ENCODE measurements at regions not wholly inside any gene's neighbourhood (a gene's known extent, or its start where the extent isn't known, plus 50 kb on each side); places are given as distances from the start of the nearest gene placed in this dataset.

DNA sequence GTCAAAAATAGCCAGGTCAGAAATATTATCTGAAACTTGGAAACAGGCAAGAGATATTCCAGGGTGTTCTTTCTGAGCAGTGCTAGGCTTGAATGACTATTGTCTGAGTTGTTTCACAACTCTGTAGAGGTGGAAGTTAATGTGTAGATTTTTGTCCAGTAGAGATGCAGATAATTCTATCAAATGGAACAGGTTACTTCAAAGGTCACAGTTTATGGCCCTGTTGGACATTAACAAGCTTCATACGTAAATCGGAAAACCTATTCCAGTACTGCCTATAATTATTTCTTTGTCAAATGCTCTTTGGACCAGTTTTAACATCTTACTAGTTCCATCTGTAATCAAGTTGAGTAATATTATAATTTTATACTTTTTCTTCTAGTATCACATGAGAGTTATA, 1639.4 kb upstream of the TENM3 start:
- Histone ChIP-seq H3K27me3 (ENCODE audit: control insufficient read depth, insufficient read depth, low read length) (no peaks in the 10 kb centered on the region), H3K36me3 (replicated peaks; ENCODE audit: control insufficient read depth, insufficient read depth, low read length) (no peaks in the 10 kb centered on the region), H3K4me3 (ENCODE audit: insufficient read depth, low read depth, low read length) (no peak overlapping the region)
- DNase-seq = no peak

DNA sequence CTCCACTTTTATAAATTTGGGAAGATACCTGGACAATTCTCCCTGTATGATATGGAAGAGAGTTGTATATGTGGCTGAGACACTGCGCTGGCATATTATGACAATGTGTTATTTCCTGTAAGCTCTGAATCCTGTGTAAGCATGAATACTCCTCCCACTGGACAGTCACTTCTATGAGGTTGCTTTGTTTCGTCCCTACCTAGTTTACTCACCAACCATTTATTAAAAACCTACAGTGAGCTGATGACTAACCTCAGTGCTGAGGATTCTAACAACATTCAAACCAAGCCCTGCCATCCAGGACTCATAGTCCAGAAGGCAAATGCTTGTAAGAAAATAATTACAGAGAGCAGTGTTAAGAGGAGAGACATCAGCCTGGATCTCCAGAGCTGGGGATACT, 1632.9 kb upstream of the TENM3 start:
- Histone ChIP-seq H3K36me3 (replicated peaks; ENCODE audit: control insufficient read depth, insufficient read depth, low read length) (no peaks in the 10 kb centered on the region), H3K4me3 (ENCODE audit: insufficient read depth, low read depth, low read length) (no peak overlapping the region), H3K27me3 (ENCODE audit: control insufficient read depth, insufficient read depth, low read length) (no peaks in the 10 kb centered on the region)
- no peak for DNase-seq

DNA sequence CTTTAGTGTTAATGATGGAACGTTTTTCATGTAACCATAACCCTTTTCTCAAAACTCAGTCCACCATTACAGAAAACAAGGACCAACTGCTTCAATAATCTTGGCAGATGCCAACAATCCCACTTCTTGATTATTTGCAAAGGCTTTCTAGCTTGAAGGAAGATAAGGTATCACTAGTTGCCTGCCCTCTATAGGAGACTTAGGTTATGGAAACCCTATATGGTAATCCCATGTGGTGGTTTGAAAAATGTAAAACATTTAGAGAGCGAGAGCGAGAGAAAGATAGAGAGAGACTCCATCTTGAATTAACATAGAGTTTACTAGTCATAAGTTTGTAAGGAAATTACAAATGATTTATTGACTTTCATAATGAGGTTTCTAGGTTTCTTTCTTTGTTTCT, 1627.5 kb upstream of the TENM3 start:
- no peak for DNase-seq
- Histone ChIP-seq H3K4me3 (ENCODE audit: insufficient read depth, low read depth, low read length) (no peak overlapping the region), H3K36me3 (replicated peaks; ENCODE audit: control insufficient read depth, insufficient read depth, low read length) (no peaks in the 10 kb centered on the region), H3K27me3 (ENCODE audit: control insufficient read depth, insufficient read depth, low read length) (no peaks in the 10 kb centered on the region)

DNA sequence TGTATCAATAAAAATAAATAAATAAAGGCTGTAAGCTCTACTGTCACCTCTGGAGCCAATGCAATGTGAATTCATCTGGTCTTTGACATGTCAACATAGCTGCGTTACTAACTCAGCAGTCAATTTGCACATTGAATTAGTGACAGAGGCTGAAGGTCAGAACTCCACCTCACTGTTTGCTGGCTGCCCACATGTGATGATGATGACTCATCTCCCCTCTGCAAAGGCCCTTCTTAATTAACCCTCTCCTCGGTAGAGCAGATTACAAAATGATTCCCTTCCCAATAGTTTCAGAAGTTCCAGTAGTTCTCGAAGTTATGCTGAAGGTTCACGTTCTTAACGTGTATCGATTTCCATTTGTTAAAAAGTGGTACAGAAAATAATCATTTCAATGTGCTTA, 1626.0 kb upstream of the TENM3 start:
- Histone ChIP-seq H3K27me3 (ENCODE audit: control insufficient read depth, insufficient read depth, low read length) (no peaks in the 10 kb centered on the region), H3K4me3 (ENCODE audit: insufficient read depth, low read depth, low read length) (no peak overlapping the region), H3K36me3 (replicated peaks; ENCODE audit: control insufficient read depth, insufficient read depth, low read length) (no peaks in the 10 kb centered on the region)
- DNase-seq = peak; percentile 35

DNA sequence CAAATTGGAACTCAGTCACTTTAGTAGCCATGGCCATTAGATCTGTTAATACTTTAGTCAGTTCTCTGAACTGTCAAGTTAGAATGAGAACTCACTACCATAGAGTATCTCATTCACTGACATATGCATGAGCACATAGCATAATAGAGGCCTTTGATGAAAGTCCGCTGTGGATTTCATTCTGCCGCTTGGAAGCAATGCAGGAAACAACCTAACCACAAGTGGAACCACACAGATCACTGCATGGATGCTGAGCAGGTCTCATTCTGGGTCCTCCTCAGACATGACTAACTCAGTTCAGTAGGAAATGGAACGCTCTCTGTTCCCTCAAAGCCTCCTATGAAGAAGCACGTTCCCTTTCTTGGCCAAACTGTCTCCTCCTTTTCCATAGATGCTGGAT, 1624.8 kb upstream of the TENM3 start:
- no peak for DNase-seq
- no peak overlapping the region for H3K4me3 ChIP-seq (ENCODE audit: insufficient read depth, low read depth, low read length)
- no peaks in the 10 kb centered on the region for H3K27me3 ChIP-seq (ENCODE audit: control insufficient read depth, insufficient read depth, low read length)
- H3K36me3 ChIP-seq (replicated peaks; ENCODE audit: control insufficient read depth, insufficient read depth, low read length) = no peaks in the 10 kb centered on the region

DNA sequence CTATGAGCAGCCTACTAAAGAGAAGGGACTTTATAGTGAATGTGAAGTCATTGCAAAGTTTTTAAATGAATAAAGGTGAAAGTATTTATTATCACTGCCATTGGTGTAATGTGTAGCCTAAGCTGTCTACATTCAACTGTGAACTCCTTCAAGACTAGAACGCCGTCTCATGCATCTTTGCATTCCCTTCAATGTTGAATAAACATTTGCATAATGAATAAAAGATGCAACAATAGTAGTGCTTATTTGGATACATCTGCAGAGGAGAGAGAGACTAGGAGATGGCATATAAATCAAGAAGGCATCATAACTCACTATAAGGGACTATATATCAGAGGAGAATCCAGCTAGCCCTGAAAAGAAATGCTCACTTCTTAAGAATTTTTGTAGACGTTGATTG, 1623.8 kb upstream of the TENM3 start:
- Histone ChIP-seq H3K27me3 (ENCODE audit: control insufficient read depth, insufficient read depth, low read length) (no peaks in the 10 kb centered on the region), H3K4me3 (ENCODE audit: insufficient read depth, low read depth, low read length) (no peak overlapping the region), H3K36me3 (replicated peaks; ENCODE audit: control insufficient read depth, insufficient read depth, low read length) (no peaks in the 10 kb centered on the region)
- DNase-seq = no peak

DNA sequence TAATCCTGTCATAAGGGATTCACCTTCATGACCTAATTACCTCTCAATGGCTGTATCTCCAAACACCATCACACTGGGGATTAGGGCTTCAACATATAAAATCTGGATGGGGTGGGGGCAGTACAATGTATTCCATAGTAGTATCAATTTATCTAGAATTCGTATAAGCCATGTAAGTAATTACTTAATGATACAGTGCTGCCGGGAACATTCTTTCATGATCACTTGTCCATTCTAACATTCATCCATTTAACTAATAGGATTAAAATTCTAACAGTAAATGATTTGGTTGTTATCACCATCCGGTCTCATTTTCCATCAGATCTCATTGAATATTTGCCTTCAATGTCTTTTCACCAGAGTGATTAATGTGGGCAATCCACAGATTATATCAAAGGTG, 1620.9 kb upstream of the TENM3 start:
- no peaks in the 10 kb centered on the region for H3K36me3 ChIP-seq (replicated peaks; ENCODE audit: control insufficient read depth, insufficient read depth, low read length)
- no peak overlapping the region for H3K4me3 ChIP-seq (ENCODE audit: insufficient read depth, low read depth, low read length)
- no peaks in the 10 kb centered on the region for H3K27me3 ChIP-seq (ENCODE audit: control insufficient read depth, insufficient read depth, low read length)
- no peak for DNase-seq

DNA sequence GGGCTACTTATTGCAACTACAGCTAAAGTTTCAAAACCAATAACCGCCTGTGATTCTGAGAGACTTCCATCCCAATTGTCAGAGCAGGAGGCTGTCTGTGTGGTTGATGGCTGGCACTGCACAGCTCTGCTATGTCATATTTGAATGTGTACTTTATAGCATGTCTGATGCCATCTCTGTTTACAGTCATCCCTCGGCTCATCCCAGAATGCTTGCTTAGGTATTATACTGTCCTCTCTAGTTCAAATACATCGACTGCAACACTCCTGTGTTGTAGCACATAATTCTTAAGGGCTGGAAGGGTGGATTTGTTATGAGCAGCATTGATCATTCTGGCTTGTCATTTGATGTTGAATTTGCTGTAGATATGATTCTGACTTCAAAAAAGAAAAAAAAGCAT, 1617.5 kb upstream of the TENM3 start:
- no peak for DNase-seq
- Histone ChIP-seq H3K36me3 (replicated peaks; ENCODE audit: control insufficient read depth, insufficient read depth, low read length) (no peaks in the 10 kb centered on the region), H3K4me3 (ENCODE audit: insufficient read depth, low read depth, low read length) (no peak overlapping the region), H3K27me3 (ENCODE audit: control insufficient read depth, insufficient read depth, low read length) (no peaks in the 10 kb centered on the region)

DNA sequence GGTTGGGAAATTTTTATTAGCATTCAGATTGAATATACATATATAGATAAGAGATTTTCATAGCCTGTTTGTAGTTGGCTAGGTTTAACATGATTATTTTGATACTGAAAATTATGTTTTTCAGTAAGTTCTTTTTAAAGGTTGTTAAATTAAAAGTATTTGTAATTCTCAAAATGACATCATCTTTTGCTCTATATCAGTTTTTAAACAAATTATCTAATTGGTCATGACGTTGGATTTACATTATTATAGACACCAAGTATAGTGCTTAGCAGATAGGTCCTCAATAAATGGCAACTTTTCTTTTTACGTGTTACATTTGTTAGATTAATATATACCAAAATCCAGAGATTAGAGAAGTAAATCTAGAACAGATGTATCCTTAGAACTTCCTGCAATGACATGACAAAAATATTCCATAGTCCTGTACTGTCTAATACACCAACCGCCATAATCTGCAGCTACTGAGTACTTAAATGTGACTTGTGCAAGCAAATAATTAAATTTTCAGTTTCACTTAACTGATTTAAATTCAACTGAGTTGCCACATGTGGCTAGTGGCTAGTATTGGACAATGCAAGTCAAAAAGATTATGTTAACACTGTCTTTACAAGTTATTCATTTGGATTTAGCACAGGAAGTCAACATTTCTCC, 1613.1 kb upstream of the TENM3 start:
- DNase-seq = no peak
- Histone ChIP-seq H3K4me3 (ENCODE audit: insufficient read depth, low read depth, low read length) (no peak overlapping the region), H3K27me3 (ENCODE audit: control insufficient read depth, insufficient read depth, low read length) (no peaks in the 10 kb centered on the region), H3K36me3 (replicated peaks; ENCODE audit: control insufficient read depth, insufficient read depth, low read length) (no peaks in the 10 kb centered on the region)

DNA sequence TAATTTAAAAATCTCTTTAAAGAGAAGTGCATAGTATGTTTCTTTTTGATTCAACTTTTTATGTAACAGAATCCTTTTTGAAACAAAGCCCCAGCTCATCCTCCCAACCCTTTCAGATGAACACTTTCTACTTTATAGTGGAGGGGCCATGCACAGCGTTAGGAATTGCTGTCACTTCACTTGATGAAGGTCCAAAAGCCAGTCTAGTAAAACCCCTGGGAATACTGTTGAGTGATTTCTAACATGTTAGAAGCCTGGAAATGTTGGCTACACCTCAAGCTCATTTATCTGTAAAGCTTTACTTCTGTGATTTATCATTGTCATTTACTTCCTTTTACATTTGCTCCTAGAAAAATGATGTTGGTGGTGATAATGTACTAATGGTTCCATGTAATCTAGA, 1608.9 kb upstream of the TENM3 start:
- H3K27me3 ChIP-seq (ENCODE audit: control insufficient read depth, insufficient read depth, low read length) = no peaks in the 10 kb centered on the region
- no peak overlapping the region for H3K4me3 ChIP-seq (ENCODE audit: insufficient read depth, low read depth, low read length)
- DNase-seq = no peak
- H3K36me3 ChIP-seq (replicated peaks; ENCODE audit: control insufficient read depth, insufficient read depth, low read length) = no peaks in the 10 kb centered on the region

DNA sequence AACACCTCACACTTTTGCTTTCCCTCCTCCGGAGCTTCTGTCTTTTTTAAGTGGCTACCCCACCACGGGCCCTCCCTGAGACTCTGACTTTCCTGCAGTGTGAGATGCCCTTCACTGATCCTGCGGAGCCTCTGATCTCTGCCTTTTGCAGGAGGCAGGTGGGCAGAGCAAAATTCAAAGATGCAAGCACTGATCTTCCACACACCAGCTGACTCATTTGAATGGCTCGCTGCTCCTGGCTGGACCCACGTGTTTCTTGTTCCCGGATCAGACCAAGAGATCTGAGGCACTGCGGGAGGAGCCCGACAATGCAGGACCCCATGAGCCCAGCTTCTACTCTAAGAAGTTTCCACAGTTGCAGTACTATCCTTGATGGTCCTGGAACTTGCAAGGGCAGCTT, 1607.9 kb upstream of the TENM3 start:
- no peaks in the 10 kb centered on the region for H3K27me3 ChIP-seq (ENCODE audit: control insufficient read depth, insufficient read depth, low read length)
- DNase-seq = no peak

DNA sequence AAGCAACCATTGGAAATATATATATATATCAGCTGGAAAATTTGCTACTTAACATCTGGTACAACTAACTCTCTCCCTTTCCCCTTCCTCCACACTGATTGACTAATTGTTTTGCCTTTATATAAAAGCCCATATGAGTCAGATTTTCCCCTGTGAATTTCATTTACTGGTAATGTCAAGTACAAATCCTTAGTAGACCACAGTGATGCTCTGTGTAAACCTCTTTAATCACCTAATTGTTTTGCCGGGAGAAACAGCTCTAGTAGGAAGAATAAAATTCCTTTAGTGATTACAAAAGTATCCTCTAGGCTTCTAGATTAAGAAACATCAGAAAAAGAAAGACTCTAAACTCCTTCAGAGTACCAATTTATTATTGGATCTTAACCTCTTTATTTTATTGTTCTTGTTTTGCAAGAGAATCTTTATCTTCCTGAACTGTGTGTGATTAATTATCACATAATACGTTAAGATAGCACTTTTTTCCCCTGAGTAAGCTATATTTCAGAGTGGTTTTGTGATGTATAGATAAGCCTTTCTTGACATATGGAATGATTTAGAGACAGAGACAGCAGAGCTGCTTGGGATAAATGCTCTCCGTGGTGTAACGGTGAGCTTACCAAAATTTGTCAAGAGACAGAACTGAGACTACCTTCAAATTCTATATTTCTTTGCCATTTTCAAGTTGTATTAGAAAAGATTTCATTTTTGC, 1606.4 kb upstream of the TENM3 start:
- H3K27me3 ChIP-seq (ENCODE audit: control insufficient read depth, insufficient read depth, low read length) = no peaks in the 10 kb centered on the region
- DNase-seq = no peak
- no peaks in the 10 kb centered on the region for H3K36me3 ChIP-seq (replicated peaks; ENCODE audit: control insufficient read depth, insufficient read depth, low read length)
- H3K4me3 ChIP-seq (ENCODE audit: insufficient read depth, low read depth, low read length) = no peak overlapping the region

More for the DNA sequence above, 1607.9 kb upstream of the TENM3 start:
- no peak overlapping the region for H3K4me3 ChIP-seq (ENCODE audit: insufficient read depth, low read depth, low read length)
- no peaks in the 10 kb centered on the region for H3K36me3 ChIP-seq (replicated peaks; ENCODE audit: control insufficient read depth, insufficient read depth, low read length)

DNA sequence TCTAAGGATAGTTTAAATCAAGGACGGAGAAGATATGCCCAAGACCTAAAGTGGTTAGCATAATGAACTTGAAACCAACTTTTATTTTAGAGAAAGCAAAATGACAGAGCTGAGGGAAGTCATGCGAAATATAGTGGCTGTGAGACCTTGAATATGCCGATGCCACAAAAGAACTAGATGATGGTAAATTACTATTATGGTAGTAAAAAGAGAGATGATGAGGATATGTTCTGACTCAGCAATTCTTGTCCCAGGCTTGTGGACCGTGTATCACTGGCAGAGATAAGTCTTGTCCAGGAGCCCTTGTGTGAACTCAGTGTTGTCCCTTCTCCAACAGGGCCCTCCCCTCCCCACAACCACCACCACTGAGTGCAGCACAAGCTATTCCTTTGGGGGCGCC, 1605.6 kb upstream of the TENM3 start:
- Histone ChIP-seq H3K36me3 (replicated peaks; ENCODE audit: control insufficient read depth, insufficient read depth, low read length) (no peaks in the 10 kb centered on the region), H3K27me3 (ENCODE audit: control insufficient read depth, insufficient read depth, low read length) (no peaks in the 10 kb centered on the region), H3K4me3 (ENCODE audit: insufficient read depth, low read depth, low read length) (no peak overlapping the region)
- no peak for DNase-seq

DNA sequence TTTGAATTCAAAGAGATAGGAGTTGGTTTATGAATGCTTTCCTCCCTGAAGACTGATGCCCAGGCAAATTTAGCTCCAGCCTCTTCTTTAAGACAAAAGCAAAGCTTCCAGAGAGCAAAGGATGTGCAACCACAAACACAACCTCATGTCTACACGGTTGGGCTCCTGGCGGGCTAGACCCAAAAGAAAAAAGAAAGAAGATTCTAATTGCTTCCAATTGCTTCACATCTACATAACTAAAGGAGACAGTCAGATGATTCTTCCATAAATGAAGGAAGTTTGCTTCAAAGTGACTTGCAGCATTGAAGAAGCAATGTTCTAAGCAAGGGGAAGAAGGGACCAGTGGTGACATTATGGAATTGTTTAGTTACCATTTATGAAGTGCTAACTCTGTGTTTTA, 1603.0 kb upstream of the TENM3 start:
- DNase-seq = peak; percentile 9
- Histone ChIP-seq H3K4me3 (ENCODE audit: insufficient read depth, low read depth, low read length) (no peak overlapping the region), H3K36me3 (replicated peaks; ENCODE audit: control insufficient read depth, insufficient read depth, low read length) (no peaks in the 10 kb centered on the region), H3K27me3 (ENCODE audit: control insufficient read depth, insufficient read depth, low read length) (no peaks in the 10 kb centered on the region)

DNA sequence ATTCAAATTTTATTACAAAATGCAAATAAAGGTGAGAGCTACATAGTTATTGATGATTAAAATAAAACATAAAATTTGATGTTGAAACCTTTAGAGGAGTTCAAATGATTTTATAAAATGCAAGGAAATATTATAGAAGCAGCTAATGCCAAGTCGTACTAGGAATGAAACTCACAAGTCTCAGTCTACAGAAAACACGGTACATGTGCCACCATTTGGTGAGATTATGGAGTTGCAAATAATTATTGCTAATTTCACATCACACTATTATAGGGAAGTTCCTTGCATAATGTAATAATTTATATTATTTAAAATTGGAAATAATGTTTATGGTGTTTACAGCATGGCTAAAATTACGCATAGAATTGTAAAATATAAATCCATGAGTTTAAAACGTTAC, 1601.7 kb upstream of the TENM3 start:
- no peaks in the 10 kb centered on the region for H3K27me3 ChIP-seq (ENCODE audit: control insufficient read depth, insufficient read depth, low read length)
- no peak overlapping the region for H3K4me3 ChIP-seq (ENCODE audit: insufficient read depth, low read depth, low read length)
- DNase-seq = no peak
- H3K36me3 ChIP-seq (replicated peaks; ENCODE audit: control insufficient read depth, insufficient read depth, low read length) = no peaks in the 10 kb centered on the region

DNA sequence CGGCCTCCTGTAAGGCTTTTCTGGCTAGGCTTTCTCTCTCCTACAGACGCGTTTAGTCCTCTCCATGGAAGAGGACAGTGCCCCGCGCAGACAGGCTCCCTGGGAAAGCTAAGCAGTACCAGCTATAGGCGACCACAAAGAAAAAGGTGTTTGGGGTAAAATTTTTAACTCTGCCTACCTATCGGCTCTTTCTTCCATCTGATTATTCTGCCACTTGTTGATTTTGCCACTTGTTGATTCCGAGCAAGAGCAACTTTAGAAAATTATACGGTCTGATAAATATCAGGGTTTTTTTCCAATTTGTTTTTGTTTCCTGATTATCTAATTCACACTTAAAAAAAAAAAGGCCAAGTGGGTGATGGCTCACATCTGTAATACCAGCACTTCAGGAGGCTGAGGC, 1600.5 kb upstream of the TENM3 start:
- DNase-seq = no peak
- Histone ChIP-seq H3K36me3 (replicated peaks; ENCODE audit: control insufficient read depth, insufficient read depth, low read length) (no peaks in the 10 kb centered on the region), H3K27me3 (ENCODE audit: control insufficient read depth, insufficient read depth, low read length) (no peaks in the 10 kb centered on the region), H3K4me3 (ENCODE audit: insufficient read depth, low read depth, low read length) (no peak overlapping the region)

Data from H7 (cell line).